ENCODE measurements at regions not wholly inside any gene's neighbourhood (a gene's known extent, or its start where the extent isn't known, plus 50 kb on each side); places are given as distances from the start of the nearest gene placed in this dataset.

- no peak for TF ChIP-seq REST (IDR thresholded peaks at IDR 0.05; ENCODE audit: insufficient read depth in 1 of 2, low read depth in 2 of 2, low read length in 1 of 2)
- TF ChIP-seq SIN3A (IDR thresholded peaks at IDR 0.05; ENCODE audit: borderline replicate concordance, insufficient read depth, low read depth, low read length): no peak
- no peak for TF ChIP-seq POLR2AphosphoS5 (IDR thresholded peaks at IDR 0.05; ENCODE audit: low read depth, low read length)
- TF ChIP-seq, protein P1, sequence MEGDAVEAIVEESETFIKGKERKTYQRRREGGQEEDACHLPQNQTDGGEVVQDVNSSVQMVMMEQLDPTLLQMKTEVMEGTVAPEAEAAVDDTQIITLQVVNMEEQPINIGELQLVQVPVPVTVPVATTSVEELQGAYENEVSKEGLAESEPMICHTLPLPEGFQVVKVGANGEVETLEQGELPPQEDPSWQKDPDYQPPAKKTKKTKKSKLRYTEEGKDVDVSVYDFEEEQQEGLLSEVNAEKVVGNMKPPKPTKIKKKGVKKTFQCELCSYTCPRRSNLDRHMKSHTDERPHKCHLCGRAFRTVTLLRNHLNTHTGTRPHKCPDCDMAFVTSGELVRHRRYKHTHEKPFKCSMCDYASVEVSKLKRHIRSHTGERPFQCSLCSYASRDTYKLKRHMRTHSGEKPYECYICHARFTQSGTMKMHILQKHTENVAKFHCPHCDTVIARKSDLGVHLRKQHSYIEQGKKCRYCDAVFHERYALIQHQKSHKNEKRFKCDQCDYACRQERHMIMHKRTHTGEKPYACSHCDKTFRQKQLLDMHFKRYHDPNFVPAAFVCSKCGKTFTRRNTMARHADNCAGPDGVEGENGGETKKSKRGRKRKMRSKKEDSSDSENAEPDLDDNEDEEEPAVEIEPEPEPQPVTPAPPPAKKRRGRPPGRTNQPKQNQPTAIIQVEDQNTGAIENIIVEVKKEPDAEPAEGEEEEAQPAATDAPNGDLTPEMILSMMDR (IDR thresholded peaks at IDR 0.05): no peak
- intact Hi-C loops (cut with micrococcal nuclease; ENCODE audit: unreplicated experiment): no loop called here
- DNase-seq (ENCODE audit: low read depth, low spot score) (no peak), ATAC-seq (no peak)
- no TSS peak for BruUV-seq (replicated peaks)
- Histone ChIP-seq H3K4me1 (ENCODE audit: control insufficient read depth, insufficient read depth, low read length) (no peaks in the 10 kb centered on the region), H3K9me3 (ENCODE audit: control insufficient read depth, insufficient read depth, low read depth, low read length) (no peaks in the 10 kb centered on the region), H3K27me3 (ENCODE audit: control insufficient read depth, insufficient read depth, low read length) (no peaks in the 10 kb centered on the region), H3K36me3 (ENCODE audit: control insufficient read depth, insufficient read depth, low read length) (no peaks in the 10 kb centered on the region), H3K4me3 (ENCODE audit: low read depth in 2 of 2, low read length in 2 of 2) (no peak overlapping the region), H3K27ac (ENCODE audit: low read length) (no peak overlapping the region)
- in situ Hi-C loops (cut with HindIII; ENCODE audit: low pct_unique_long_range_greater_than_20kb, low sequenced_read_pairs): no loop called here
- ChIA-PET CTCF (no interaction called here), POLR2A (no interaction called here)
These were observed 131.6 kb downstream of the OLFM4 start for GRCh38 chr13:53160211-53160610.

DNA sequence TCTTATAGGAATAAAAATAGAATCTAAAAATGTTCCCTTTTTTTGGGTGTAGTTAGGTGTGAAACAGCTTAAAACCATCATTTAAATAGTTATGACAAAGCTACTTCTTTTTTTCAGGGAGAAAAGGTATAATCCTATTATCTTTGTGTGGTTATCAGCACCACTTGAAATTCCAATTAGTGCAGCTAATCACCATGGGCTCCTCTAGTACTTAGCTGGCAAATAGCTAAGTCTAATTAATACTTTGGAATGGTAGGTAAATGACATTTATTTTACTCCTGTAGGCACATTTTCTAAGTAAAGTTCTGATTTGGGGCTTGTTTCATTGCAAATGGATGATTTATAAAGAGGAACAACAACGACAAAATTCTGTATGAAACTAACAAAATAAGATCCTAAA is 132.6 kb downstream of the OLFM4 start:
- TF ChIP-seq SIN3A (IDR thresholded peaks at IDR 0.05; ENCODE audit: borderline replicate concordance, insufficient read depth, low read depth, low read length) (no peak), POLR2AphosphoS5 (IDR thresholded peaks at IDR 0.05; ENCODE audit: low read depth, low read length) (no peak), TCF7L2 (IDR thresholded peaks at IDR 0.05; ENCODE audit: low read depth, low read length) (no peak), REST (IDR thresholded peaks at IDR 0.05; ENCODE audit: insufficient read depth in 1 of 2, low read depth in 2 of 2, low read length in 1 of 2) (no peak)
- TF ChIP-seq, protein P1 (IDR thresholded peaks at IDR 0.05): no peak
- Histone ChIP-seq H3K36me3 (ENCODE audit: control insufficient read depth, insufficient read depth, low read length) (no peaks in the 10 kb centered on the region), H3K4me3 (ENCODE audit: low read depth in 2 of 2, low read length in 2 of 2) (no peak overlapping the region), H3K4me1 (ENCODE audit: control insufficient read depth, insufficient read depth, low read length) (no peaks in the 10 kb centered on the region), H3K27me3 (ENCODE audit: control insufficient read depth, insufficient read depth, low read length) (no peaks in the 10 kb centered on the region), H3K9me3 (ENCODE audit: control insufficient read depth, insufficient read depth, low read depth, low read length) (no peaks in the 10 kb centered on the region), H3K27ac (ENCODE audit: low read length) (no peak overlapping the region)
- DNase-seq (ENCODE audit: low read depth, low spot score): no peak
- POLR2A ChIA-PET: no interaction called here
- in situ Hi-C loops (cut with HindIII; ENCODE audit: low pct_unique_long_range_greater_than_20kb, low sequenced_read_pairs): no loop called here
- CTCF ChIA-PET: no interaction called here
- no peak for ATAC-seq
- intact Hi-C loops (cut with micrococcal nuclease; ENCODE audit: unreplicated experiment): no loop called here
- no TSS peak for BruUV-seq (replicated peaks)

All from Panc1 (cell line).